Activated T-helper 9 cell treated with anti-CD3 and anti-CD28 coated beads, Interleukin-2, amount 50 U/mL, for 16 hours (primary cell): ENCODE measurements at regions not wholly inside any gene's neighbourhood (a gene's known extent, or its start where the extent isn't known, plus 50 kb on each side); places are given as distances from the start of the nearest gene placed in this dataset.

ENCODE experiments used
- DNase-seq: peaks from one replicate; pipeline ENCODE4 v3.0.0-alpha.2; 2020; ENCODE audit warnings: low read depth

DNA sequence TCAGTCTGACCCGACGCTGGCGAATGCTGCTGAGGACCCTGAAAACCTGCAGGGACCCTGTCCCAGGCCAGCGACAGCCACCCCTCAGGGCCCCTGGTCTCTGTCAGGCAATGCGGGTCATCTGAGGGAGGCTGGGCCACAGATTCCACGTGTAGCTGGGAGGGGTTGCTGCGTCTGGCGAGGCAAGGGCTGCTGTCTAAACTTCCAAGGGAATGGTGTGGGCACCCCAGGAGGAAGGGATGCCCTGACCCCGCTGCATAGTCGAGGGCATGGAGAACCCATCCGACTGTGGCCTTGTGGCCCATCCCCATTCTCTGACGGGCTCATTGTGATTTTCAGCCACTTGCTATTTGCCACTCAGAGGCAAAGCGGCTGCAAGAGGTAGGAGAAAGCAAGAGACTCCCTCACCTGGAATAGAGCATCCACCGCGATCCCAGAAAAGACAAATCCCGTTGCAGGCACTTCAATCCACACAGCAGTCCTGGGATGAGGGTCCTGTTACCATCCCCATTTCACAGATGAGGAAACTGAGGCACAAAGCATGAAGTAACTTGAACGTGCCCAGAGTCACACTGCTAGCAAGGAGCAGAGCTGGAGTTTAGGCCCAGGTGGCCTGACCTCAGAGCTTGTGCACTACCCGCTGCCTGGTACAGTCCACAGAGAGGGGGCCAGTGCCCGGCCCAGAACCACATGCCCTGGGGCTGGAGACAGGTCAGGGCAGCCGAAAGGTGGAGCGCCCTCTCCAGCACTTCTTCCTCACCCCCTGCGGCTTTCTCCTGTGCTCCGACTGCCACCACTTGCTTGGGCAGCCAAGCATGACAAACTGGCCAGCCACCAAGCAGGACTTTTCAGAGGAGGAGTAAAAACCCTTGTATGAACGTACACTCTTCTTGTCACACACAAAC is 163.8 kb upstream of the KLF14 start:
- DNase-seq: no peak

GRCh38 chr7:130899071-130899560 is 165.1 kb upstream of the KLF14 start:
- DNase-seq: no peak

GRCh38 chr7:130899638-130900401 is 165.8 kb upstream of the KLF14 start:
- DNase-seq: no peak

- DNase-seq: no peak
These were observed 166.6 kb upstream of the KLF14 start for GRCh38 chr7:130900471-130901076.

GRCh38 chr7:130901209-130901783 is 167.3 kb upstream of the KLF14 start:
- no peak for DNase-seq

DNA sequence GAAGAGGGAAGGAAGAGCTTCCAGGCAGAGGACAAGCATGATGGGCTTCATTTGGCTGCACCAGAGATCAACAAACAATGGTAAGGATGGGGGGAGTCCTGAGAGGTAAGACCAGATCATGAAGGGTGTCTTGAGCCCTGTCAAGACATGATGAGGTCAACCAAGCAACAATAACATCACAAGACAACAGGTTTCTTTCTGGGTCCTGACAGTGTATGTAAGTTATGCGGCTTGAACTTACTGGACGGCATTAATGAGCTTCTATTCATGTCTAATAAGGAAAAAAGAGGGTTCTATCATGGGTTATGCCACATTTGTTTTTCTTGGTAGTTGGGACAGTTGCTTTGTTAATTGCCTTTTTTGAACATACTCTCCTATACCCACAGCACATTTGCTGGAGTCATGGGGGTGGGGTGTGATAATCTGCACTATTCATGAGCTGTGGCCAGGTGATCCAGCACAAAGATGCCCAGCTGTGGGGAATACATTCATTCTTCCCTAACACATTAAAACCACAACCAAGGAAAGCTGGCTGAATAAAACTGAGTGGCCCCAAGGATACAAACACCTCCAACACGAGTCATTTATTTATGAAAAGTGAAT is 168.8 kb upstream of the KLF14 start:
- no peak for DNase-seq

DNA sequence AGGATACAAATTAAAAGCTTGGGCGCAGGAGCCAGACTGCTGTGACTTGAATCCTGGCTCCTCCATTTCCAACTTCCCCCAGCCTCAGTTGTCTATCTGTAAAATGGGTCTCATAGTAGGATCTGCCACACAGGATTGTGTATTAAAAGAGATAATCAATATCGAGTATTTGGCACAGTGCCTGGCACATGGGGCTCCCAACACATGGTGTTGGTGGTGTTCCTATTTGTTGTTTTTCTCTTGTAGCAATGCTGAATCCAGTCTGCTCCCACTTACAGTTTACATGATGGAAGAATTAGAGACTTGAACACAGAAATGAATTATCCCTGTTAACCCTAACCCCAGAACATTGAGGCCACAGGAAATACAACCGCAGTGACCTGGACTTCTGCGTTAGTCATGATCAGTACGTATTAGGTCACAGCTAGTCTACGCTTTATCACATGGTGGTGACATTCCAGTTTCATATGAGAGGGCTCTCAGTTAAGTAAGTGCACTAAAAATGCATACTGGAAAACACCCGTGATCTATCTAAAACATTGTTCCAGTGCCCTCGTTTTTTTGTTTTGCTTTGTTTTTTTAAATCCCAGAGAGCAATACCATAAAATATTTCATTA is 169.5 kb upstream of the KLF14 start:
- no peak for DNase-seq

GRCh38 chr7:130904031-130904757 is 170.2 kb upstream of the KLF14 start:
- no peak for DNase-seq

GRCh38 chr7:130904792-130905191 is 170.8 kb upstream of the KLF14 start:
- no peak for DNase-seq

GRCh38 chr7:130906575-130906974 is 172.6 kb upstream of the KLF14 start:
- DNase-seq: no peak

DNA sequence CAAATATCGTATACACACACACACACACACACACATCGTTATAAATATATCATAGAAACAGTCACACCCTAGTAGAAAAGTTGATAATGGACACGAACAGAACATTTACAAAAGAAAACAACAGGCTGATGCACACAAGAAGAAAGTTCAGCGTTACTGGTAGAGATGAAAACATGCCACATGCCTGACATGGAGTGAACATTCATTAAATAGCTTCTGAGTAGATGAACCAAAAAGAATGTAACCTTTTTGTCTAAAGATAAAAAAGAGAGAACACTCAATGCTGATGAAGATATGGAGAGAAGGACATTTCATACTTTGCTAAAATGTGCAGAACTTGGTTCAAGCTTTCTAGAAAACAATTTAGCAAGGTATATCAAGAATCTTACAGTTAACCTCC is 173.4 kb upstream of the KLF14 start:
- DNase-seq: no peak

GRCh38 chr7:130908345-130909160 is 174.5 kb upstream of the KLF14 start:
- DNase-seq: no peak

DNA sequence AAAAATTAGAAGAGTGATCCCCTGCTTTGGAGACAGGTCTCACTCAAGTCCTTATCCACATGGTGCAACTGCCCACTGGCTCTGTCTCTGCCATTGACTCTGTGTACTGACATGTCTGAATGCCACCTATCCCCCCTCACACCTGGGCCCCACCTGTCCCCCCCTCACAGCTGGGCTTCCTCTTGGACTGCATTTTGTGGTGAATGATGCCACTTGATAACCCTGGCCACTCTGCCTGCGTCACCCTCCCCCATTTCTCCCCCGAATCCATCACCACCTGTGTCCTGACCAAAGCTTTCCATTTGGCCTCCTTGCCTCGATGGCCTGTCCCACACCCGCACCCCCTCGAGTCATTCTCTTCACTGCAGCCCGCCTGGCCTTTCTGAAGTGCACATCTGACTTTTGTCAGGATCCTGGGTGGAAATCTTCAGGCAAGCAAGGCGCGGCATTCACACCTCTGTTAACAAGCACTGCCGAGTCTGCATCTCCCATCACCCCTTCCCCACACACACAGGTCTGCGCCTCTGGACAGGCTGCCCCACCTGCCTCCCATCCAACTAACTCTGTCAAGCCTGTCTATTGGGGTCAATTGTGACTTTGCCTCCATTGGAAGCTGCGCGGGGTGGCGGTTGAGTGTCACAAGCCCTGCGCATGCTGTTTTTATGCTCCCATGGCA is 175.3 kb upstream of the KLF14 start:
- no peak for DNase-seq

- DNase-seq: no peak
These were observed 176.1 kb upstream of the KLF14 start for GRCh38 chr7:130909881-130910672.

- no peak for DNase-seq
These were observed 177.2 kb upstream of the KLF14 start for GRCh38 chr7:130910949-130911944.

- no peak for DNase-seq
These were observed 178.3 kb upstream of the KLF14 start for GRCh38 chr7:130912082-130912861.
